Activated CD4-positive, alpha-beta memory T cell treated with anti-CD3 and anti-CD28 coated beads, Interleukin-2, amount 10 ng/mL, durations not matched to agents 7 days and 5 days (primary cell): ENCODE measurements at regions not wholly inside any gene's neighbourhood (a gene's known extent, or its start where the extent isn't known, plus 50 kb on each side); places are given as distances from the start of the nearest gene placed in this dataset.

Source experiments
- CTCF ChIA-PET: fragments of 350-600 bp; sonication (Branson Sonifier 250); formaldehyde crosslinking; loops from one replicate; lab custom pipeline; 2021; ENCODE audit warnings: antibody characterized with exemption, inconsistent platforms; lab: Charles Lee
- POLR2A ChIA-PET: fragments of 350-600 bp; sonication (Branson Sonifier 250); formaldehyde crosslinking; loops from one replicate; lab custom pipeline; 2021; ENCODE audit warnings: antibody characterized with exemption; lab: Charles Lee
- DNase-seq: peaks from one replicate; pipeline ENCODE4 v3.0.0-alpha.2; 2020
- H3K27ac Mint-ChIP-seq: one replicate; pipeline ENCODE4 v1.8.0; 2021; ENCODE audit warnings: mild to moderate bottlenecking, mixed read lengths
- H3K27me3 Mint-ChIP-seq: one replicate; pipeline ENCODE4 v1.8.0; 2021; ENCODE audit warnings: mixed read lengths
- H3K36me3 Mint-ChIP-seq: one replicate; pipeline ENCODE4 v1.8.0; 2021; ENCODE audit warnings: low read depth, mixed read lengths
- H3K4me1 Mint-ChIP-seq: one replicate; pipeline ENCODE4 v1.8.0; 2021; ENCODE audit warnings: mixed read lengths
- H3K4me3 Mint-ChIP-seq: one replicate; pipeline ENCODE4 v1.8.0; 2021; ENCODE audit warnings: mild to moderate bottlenecking, mixed read lengths
- H3K9me3 Mint-ChIP-seq: one replicate; pipeline ENCODE4 v1.8.0; 2021; ENCODE audit warnings: mixed read lengths

- no peak overlapping the region for H3K4me3 Mint-ChIP-seq
- no peaks in the 10 kb centered on the region for H3K36me3 Mint-ChIP-seq
- peaks cover 3% of the 10 kb centered on the region for H3K4me1 Mint-ChIP-seq
- DNase-seq = no peak
- no peak overlapping the region for H3K27ac Mint-ChIP-seq
- H3K27me3 Mint-ChIP-seq = peaks cover 5% of the 10 kb centered on the region
- CTCF ChIA-PET = no interaction called here
- H3K9me3 Mint-ChIP-seq = no peaks in the 10 kb centered on the region
- POLR2A ChIA-PET = interaction anchor here (0.6 kb wide), 1 partner anchor 674 kb away, joined by 3 read pairs; no protein-coding TSS in a partner anchor
Measured at GRCh38 chr10:8617792-8618191, 563.3 kb downstream of the GATA3 start.

- H3K27ac Mint-ChIP-seq = no peak overlapping the region
- H3K4me1 Mint-ChIP-seq = peaks cover 3% of the 10 kb centered on the region
- no peaks in the 10 kb centered on the region for H3K9me3 Mint-ChIP-seq
- POLR2A ChIA-PET = no interaction called here
- CTCF ChIA-PET = no interaction called here
- DNase-seq = no peak
- H3K4me3 Mint-ChIP-seq = no peak overlapping the region
- H3K36me3 Mint-ChIP-seq = no peaks in the 10 kb centered on the region
- H3K27me3 Mint-ChIP-seq = peaks cover 3% of the 10 kb centered on the region
Measured at GRCh38 chr10:8618834-8619233, 564.3 kb downstream of the GATA3 start.

- ChIA-PET CTCF (no interaction called here), POLR2A (no interaction called here)
Measured at GRCh38 chr10:8628351-8628750, 573.9 kb downstream of the GATA3 start.

GRCh38 chr10:8633909-8634308 is 579.4 kb downstream of the GATA3 start:
- CTCF ChIA-PET = no interaction called here
- Mint-ChIP-seq H3K27me3 (no peaks in the 10 kb centered on the region), H3K9me3 (no peaks in the 10 kb centered on the region), H3K27ac (no peak overlapping the region), H3K4me1 (no peaks in the 10 kb centered on the region), H3K4me3 (no peak overlapping the region), H3K36me3 (no peaks in the 10 kb centered on the region)
- DNase-seq = no peak
- POLR2A ChIA-PET = no interaction called here

More at GRCh38 chr10:8628351-8628750, 573.9 kb downstream of the GATA3 start:
- H3K27ac Mint-ChIP-seq = no peak overlapping the region
- H3K9me3 Mint-ChIP-seq = no peaks in the 10 kb centered on the region
- DNase-seq = no peak
- H3K36me3 Mint-ChIP-seq = no peaks in the 10 kb centered on the region
- H3K4me1 Mint-ChIP-seq = no peaks in the 10 kb centered on the region
- H3K27me3 Mint-ChIP-seq = no peaks in the 10 kb centered on the region
- H3K4me3 Mint-ChIP-seq = no peak overlapping the region

GRCh38 chr10:8636371-8636770 is 581.9 kb downstream of the GATA3 start:
- Mint-ChIP-seq H3K4me1 (no peaks in the 10 kb centered on the region), H3K36me3 (no peaks in the 10 kb centered on the region), H3K27me3 (no peaks in the 10 kb centered on the region), H3K4me3 (no peak overlapping the region), H3K9me3 (no peaks in the 10 kb centered on the region), H3K27ac (no peak overlapping the region)
- DNase-seq = no peak
- POLR2A ChIA-PET = no interaction called here
- CTCF ChIA-PET = no interaction called here

- no peak for DNase-seq
- ChIA-PET POLR2A (no interaction called here), CTCF (interaction anchor here (0.7 kb wide), 1 partner anchor 42 kb away, joined by 3 read pairs; no protein-coding TSS in a partner anchor)
- Mint-ChIP-seq H3K27ac (no peak overlapping the region), H3K36me3 (no peaks in the 10 kb centered on the region), H3K9me3 (no peaks in the 10 kb centered on the region), H3K4me3 (no peak overlapping the region), H3K27me3 (no peaks in the 10 kb centered on the region), H3K4me1 (no peaks in the 10 kb centered on the region)
Measured at GRCh38 chr10:8637640-8638039, 583.2 kb downstream of the GATA3 start.

- ChIA-PET POLR2A (no interaction called here), CTCF (interaction anchor here (0.7 kb wide), 1 partner anchor 42 kb away, joined by 3 read pairs; no protein-coding TSS in a partner anchor)
- Mint-ChIP-seq H3K9me3 (no peaks in the 10 kb centered on the region), H3K4me3 (no peak overlapping the region), H3K4me1 (no peaks in the 10 kb centered on the region), H3K36me3 (no peaks in the 10 kb centered on the region), H3K27me3 (no peaks in the 10 kb centered on the region), H3K27ac (no peak overlapping the region)
- DNase-seq = no peak
Measured at GRCh38 chr10:8638088-8638672, 583.7 kb downstream of the GATA3 start.

- CTCF ChIA-PET = no interaction called here
- no peaks in the 10 kb centered on the region for H3K4me1 Mint-ChIP-seq
- no peak overlapping the region for H3K4me3 Mint-ChIP-seq
- no peak for DNase-seq
- H3K36me3 Mint-ChIP-seq = no peaks in the 10 kb centered on the region
- H3K9me3 Mint-ChIP-seq = no peaks in the 10 kb centered on the region
- no peak overlapping the region for H3K27ac Mint-ChIP-seq
- POLR2A ChIA-PET = no interaction called here
- no peaks in the 10 kb centered on the region for H3K27me3 Mint-ChIP-seq
Measured at GRCh38 chr10:8639486-8640185, 585.1 kb downstream of the GATA3 start.

- Mint-ChIP-seq H3K4me1 (no peaks in the 10 kb centered on the region), H3K36me3 (no peaks in the 10 kb centered on the region), H3K9me3 (no peaks in the 10 kb centered on the region), H3K4me3 (no peak overlapping the region), H3K27ac (no peak overlapping the region), H3K27me3 (no peaks in the 10 kb centered on the region)
- POLR2A ChIA-PET = no interaction called here
- CTCF ChIA-PET = no interaction called here
- DNase-seq = no peak
Measured at GRCh38 chr10:8640301-8640700, 585.8 kb downstream of the GATA3 start.

GRCh38 chr10:8640878-8641277 is 586.4 kb downstream of the GATA3 start:
- Mint-ChIP-seq H3K9me3 (no peaks in the 10 kb centered on the region), H3K4me1 (no peaks in the 10 kb centered on the region), H3K27ac (no peak overlapping the region), H3K36me3 (no peaks in the 10 kb centered on the region), H3K4me3 (no peak overlapping the region), H3K27me3 (no peaks in the 10 kb centered on the region)
- DNase-seq = no peak
- POLR2A ChIA-PET = no interaction called here
- CTCF ChIA-PET = no interaction called here

GRCh38 chr10:8656261-8656660 is 601.8 kb downstream of the GATA3 start:
- DNase-seq = no peak
- no peak overlapping the region for H3K27ac Mint-ChIP-seq
- H3K36me3 Mint-ChIP-seq = no peaks in the 10 kb centered on the region
- ChIA-PET CTCF (no interaction called here), POLR2A (no interaction called here)
- no peaks in the 10 kb centered on the region for H3K9me3 Mint-ChIP-seq
- H3K27me3 Mint-ChIP-seq = peaks cover 6% of the 10 kb centered on the region
- H3K4me1 Mint-ChIP-seq = no peaks in the 10 kb centered on the region
- H3K4me3 Mint-ChIP-seq = no peak overlapping the region

GRCh38 chr10:8659982-8660381 is 605.5 kb downstream of the GATA3 start:
- ChIA-PET POLR2A (no interaction called here), CTCF (no interaction called here)
- Mint-ChIP-seq H3K36me3 (no peaks in the 10 kb centered on the region), H3K9me3 (no peaks in the 10 kb centered on the region), H3K27me3 (peaks cover 6% of the 10 kb centered on the region), H3K4me1 (no peaks in the 10 kb centered on the region), H3K27ac (no peak overlapping the region), H3K4me3 (no peak overlapping the region)
- DNase-seq = no peak

GRCh38 chr10:8661886-8662285 is 607.4 kb downstream of the GATA3 start:
- H3K27ac Mint-ChIP-seq = no peak overlapping the region
- ChIA-PET POLR2A (no interaction called here), CTCF (no interaction called here)
- H3K4me3 Mint-ChIP-seq = no peak overlapping the region
- H3K4me1 Mint-ChIP-seq = no peaks in the 10 kb centered on the region
- DNase-seq = no peak
- peaks cover 2% of the 10 kb centered on the region for H3K9me3 Mint-ChIP-seq
- no peaks in the 10 kb centered on the region for H3K36me3 Mint-ChIP-seq
- peaks cover 6% of the 10 kb centered on the region for H3K27me3 Mint-ChIP-seq

GRCh38 chr10:8663131-8663530 is 608.6 kb downstream of the GATA3 start:
- POLR2A ChIA-PET = no interaction called here

More at GRCh38 chr10:8663131-8663530, 608.6 kb downstream of the GATA3 start:
- no peaks in the 10 kb centered on the region for H3K4me1 Mint-ChIP-seq
- peaks cover 2% of the 10 kb centered on the region for H3K9me3 Mint-ChIP-seq
- H3K27ac Mint-ChIP-seq = no peak overlapping the region
- DNase-seq = no peak
- peaks cover 3% of the 10 kb centered on the region for H3K27me3 Mint-ChIP-seq
- peaks cover 2% of the 10 kb centered on the region for H3K36me3 Mint-ChIP-seq
- CTCF ChIA-PET = no interaction called here
- H3K4me3 Mint-ChIP-seq = no peak overlapping the region
